HG03039 (cell line): ENCODE measurements at regions not wholly inside any gene's neighbourhood (a gene's known extent, or its start where the extent isn't known, plus 50 kb on each side); places are given as distances from the start of the nearest gene placed in this dataset.

Source experiments
- ATAC-seq: cut with Tn5 transposase; IDR thresholded peaks from one replicate; pipeline ENCODE4 v1.9.1; 2021; ENCODE audit warnings: mild to moderate bottlenecking, moderate library complexity; ENCODE audit not compliant: unreplicated experiment

DNA sequence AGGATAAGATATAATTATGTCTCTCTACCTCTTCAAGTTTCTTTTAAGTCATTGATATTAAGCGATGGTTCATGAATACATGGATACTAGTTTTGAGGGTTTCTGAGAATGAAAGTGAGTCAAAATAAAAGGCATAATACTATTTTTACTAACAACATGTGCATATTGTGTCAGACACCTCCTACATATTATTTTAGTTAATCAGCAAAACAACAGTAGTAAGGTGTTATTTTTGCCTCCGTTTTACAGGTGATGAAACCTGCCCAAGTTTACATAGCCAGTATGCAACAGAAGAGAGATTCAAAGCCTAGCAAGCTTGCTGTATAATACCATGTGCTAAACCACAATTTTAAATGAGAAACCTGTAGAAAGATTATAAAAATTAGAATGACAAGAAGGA is 544.1 kb downstream of the EPHA5 start:
- ATAC-seq, result no peak

DNA sequence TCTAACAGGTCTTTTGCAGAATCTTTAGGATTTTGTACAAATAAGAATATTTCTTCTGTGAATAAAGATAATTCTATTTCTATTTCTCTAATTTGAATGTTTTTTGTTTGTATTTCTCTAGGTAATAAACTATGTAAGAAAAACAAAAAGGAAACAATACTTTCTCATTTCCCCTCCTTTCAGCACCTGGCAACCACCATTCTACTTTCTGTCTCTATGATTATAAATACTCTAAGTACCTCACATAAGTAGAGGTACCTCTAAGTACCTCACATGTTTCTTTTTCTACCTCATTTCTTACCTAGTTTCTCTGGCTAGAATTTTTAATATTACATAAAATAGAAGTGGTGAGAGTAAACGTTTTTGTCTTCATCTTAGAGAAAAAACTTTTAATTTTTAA is 550.0 kb downstream of the EPHA5 start:
- no peak for ATAC-seq

DNA sequence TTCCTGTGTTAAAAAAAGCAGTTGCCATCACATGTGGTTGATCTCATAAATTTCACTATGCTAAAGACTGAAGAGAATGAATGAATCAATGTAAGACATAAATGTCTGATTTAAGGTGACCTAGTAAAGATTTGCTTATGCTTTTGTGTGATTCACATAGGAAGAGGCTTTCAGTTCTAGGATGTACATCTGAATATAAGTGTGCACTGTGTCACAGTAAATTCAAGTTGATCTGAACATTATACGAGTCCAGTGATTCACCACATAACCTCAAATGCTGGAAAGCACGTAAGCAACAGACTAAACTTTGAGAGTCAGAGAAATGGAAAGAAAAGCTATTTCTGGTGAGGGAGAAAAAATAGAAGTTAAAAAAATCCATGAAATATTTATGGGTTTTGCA is 567.9 kb downstream of the EPHA5 start:
- ATAC-seq, result no peak

DNA sequence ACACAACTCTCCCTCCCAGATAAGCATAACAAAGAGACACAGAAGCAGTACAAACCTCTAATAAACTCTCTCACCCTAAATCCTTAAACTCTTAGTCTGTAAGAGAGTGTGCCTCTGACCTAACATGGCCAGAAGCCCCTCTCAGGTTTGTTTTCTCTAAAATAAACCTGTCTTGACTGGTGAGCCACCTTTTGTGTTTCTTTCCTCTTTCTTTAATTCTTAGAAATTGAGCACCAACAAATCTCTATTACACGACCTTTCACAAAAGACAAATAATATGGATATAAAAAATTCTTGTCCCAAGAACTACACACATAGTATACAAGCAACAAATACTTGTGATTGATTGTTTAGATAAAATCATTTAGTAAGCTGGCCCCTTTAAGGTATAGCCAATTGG is 573.7 kb downstream of the EPHA5 start:
- ATAC-seq, result no peak

DNA sequence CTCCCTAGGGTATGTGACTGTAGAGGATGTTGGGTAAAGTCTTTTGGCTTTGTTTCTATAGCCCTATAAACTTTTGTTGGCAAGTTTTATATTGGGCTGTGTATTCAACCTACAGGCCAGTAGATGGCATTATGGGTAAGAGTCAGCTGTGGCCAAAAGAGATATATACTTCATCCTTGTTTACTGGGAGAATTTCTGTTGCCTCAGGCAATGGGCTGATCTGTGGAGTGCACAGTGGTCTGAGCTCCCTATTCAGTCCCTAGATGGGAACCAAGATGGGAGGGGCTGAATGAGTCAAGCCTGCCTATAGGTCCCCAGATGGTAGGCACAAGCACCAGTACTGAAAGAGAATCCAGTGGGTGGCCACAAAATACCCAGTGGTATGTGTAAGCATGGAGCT is 580.6 kb downstream of the EPHA5 start:
- no peak for ATAC-seq

DNA sequence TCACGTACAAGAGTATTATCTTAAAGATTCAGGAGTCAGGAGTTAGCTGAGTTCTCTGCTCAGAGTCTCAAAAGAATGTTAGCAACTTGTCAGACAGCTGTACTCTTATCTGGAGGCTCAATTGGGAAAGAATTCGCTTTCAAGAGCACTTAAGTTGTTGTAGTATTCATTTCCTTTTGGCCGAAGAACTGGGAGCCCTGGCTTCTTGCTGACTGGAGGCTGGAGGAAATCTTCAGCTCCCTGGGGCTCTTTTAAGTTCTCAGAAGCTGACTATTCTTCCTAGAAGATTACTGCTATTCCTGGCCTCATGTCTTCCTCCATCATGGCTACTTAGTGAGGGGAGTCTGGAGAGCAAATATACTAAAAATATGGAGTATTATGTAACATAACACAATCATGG is 587.2 kb downstream of the EPHA5 start:
- ATAC-seq, result no peak

DNA sequence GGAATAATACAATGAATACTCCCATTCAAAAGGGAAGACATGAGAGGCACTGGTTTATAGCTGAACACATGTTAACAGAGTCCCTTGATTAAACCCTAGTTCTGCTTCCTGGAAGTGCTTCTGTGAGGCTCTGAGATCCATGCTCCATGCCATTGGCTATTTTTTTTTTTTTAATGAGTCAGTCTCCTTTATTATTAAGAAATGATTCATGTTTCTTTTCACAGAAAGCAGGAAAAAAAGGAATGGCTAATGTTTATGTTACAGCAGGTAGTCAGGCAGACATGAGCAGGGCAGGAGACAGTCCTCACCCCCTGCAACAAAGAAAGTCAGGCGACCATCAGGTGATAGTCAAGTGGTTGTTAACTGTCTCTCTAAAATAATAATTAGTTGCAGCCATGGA is 598.7 kb downstream of the EPHA5 start:
- ATAC-seq, result no peak

DNA sequence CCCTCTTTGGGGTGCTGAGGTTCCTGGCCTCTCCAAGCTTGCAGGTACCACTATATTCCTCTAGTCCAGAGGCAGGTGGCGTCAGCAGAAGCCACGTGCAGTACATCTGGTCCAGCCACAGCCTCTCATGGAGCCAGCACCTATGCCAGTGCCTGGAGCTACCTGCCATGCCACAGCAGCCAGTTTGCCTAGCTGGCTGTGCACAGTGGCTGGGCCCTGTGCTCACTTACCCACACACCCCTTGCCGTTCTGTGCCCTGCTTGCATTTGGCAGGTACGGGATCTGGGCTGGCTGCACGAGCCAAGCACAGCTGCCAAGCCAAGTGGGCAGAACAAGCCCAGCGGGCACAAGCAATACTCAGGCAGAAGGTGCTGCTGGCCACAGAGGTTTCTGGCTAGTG is 601.1 kb downstream of the EPHA5 start:
- ATAC-seq, result no peak

DNA sequence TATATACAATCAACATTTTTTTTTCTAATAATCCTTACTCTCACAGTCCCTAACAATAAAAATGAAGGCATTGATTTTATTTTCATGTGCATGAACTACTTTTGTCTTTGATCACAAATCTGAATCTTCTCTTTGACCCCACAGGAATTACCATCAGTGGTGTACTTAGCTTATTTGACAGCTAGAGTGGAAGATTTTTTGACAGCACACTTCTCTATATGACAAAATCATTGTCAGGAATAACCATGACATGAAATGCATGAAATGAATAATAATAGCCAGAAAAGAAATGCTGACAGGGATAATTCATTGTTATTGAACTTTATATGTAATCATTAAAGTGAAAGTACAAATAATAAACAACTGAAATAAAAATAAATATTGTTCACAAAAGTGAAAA is 604.2 kb downstream of the EPHA5 start:
- no peak for ATAC-seq

DNA sequence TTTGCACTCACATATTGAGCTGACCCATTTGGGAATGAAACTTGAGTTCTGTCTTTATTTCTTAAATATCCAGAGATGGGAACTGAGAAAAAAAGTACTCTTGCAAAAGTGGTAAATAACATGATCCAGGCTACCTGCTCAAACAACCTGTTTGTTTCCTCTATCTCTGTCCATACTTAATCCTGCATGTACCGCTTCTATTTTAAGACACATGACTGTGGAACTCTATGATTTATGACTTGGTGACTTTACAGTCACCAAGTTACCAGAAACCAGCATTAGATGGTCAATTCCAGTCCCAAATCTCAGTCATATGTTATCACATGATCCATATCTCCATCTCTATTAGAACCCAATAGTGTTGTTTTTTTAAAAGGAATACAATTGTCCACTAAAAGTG is 606.7 kb downstream of the EPHA5 start:
- no peak for ATAC-seq

DNA sequence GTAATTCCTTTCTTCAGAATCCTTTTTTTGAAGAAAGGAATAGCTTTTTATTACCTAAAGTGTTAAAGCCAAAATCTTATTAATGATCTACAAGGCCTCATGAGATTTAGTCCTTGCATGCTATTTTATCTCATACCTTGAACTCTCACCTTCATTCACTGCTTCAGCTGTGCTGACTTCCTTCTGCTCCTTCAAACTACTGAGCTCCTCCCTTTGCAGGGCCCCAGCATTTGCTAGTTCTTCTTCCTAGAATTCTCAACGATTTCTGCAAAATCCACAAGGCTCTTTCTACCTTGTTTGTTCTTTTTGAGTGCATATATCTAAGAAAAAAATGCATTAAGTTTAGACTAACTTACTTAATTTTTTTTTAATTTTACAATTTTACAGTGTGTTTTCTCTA is 619.5 kb downstream of the EPHA5 start:
- no peak for ATAC-seq

DNA sequence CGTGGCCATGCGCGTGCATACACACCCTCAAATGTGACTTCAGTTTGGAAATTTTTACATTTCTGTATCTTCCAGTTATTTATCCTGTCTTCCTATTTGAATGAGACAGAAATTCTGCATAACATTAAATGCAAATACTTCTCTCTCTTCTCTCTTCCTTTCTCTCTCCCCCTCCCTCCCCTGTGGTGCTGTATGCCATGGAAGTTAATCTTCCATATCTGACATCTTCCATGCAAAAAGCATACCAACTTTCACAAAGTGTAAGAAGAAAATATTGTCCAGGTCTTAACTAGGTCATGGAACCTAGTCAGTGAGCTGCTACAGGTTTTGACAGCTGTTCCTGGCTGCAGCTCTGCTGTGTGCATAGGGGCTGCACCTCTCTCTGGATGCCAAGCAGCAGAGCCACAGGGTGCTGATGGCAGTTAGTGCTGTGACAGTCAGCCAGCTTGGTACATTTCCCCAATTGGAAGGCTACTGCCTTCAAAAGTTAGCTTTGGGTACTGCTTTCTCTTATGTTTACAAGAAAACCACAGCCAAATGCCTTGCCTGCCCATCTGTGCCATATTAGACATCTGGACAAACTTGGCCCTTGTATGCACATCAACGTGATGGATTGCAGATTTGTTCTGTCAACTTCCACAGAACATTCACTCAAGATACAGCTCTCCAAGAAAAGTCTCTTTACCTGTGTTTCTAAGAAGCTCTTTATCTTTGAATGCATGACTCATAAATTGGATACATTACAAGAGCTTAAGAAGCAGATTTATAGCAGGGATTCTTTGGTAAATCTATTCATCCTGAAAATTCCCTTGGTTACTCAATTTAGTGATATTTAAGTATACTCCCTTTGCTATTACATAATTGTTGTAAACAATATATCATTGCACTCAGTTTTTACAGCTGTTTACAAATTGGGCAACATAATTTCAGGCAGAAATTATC is 623.8 kb downstream of the EPHA5 start:
- no peak for ATAC-seq

DNA sequence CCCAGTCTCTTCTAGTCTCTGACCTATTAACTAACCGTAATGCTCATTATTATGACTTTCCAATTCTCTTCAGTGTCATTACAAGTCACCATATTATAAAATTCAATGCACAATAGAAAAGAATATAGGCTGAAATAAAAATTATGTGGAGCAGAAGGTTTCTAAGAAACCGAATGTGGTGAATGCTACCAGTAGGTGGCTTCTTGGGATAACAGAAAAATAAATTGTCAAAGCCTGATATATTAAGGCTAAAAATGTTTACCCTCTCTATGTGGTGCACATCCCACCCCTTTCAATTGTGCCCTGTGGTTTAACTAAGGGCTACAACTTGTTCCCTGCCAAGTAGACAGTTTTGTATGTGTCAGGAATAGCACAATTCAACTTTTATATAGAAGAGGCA is 624.6 kb upstream of the TECRL start:
- no peak for ATAC-seq

DNA sequence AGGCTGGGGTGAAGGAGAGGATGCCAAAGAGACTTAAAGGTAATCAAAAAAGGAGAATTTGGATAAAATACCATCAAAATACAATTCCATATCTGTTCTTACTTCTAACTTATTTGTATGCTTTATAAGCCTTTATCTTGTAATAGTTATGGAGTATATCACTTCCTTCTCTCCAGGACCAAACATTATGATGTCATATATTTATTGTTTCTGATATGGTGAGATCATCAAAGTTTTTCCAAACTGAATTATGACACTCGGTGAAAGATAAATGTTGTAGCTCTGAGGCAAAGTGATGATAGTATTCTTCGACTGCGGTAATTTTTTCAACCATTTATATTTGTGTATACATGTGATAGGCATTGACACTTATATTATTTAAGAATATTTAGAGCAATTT is 619.3 kb upstream of the TECRL start:
- ATAC-seq, result no peak

DNA sequence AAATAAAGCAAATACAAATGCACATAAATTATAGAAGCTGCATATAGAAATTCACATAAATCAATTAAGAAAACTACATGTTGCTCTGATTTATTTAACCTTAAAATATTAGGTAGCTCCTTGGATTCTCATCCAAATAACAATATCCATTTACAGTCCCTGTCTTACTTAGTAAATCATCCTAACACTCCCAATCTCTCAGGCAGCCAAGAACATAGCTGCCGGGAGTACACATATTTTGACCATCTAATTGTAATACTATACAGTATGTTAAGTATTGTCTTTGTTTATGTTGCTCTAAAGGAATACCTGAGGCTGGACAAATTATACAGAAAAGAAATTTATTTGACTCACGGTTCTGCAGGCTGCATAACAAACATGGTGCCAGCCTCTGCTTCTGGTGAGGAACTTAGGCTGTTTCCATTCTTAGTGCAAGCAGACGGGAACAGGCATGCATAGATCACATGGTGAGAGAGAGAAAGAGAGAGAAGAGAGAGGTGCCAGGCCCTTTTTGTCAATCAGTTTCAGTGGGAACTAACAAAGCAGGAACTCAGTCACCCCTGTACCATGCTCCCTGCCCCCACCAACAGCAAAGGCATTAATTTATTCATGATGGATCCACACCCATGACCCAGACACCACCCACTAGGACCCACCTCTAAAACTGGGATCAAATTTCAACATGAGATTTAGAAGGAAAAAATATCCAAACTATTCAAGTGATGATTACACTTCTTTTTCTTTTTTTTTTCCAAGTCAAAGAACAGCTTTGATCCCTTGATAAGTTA is 614.8 kb upstream of the TECRL start:
- ATAC-seq, result no peak

DNA sequence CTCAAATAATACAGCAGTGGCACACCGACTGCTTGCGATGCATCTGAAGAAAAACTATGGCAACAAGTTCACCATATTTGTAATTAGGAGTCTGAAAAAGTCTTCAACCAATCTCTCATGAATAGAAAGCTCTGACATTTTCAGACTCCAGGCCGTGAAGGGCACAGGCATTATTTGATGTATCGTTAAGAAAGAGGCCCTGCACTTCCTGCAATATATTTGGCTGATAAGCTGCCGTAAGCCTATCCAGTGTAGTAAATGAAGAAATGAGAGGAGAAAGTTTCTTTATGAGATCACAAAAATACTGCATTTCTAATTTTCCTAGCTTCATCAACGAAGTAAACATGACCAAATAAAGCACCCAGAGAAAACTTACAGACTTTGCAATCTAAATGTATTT is 613.8 kb upstream of the TECRL start:
- no peak for ATAC-seq

DNA sequence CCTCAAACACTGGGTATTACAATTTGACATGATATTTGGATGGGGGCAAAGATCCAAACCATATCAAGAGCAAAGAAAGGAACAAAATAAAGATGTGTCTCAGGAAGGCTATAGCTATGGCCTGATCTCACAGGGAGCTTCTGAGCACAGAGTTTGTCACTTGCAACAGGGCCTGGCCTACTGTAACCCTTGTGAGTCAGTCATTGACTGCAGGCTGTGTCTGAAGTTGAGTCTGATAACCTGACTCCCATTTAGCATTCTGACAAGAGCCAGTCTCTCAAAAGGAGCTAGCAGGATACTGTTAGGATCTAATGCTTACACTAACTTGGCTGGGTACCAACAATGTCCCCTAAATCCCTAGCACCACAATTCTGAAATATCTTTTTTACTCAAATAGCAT is 612.5 kb upstream of the TECRL start:
- no peak for ATAC-seq

DNA sequence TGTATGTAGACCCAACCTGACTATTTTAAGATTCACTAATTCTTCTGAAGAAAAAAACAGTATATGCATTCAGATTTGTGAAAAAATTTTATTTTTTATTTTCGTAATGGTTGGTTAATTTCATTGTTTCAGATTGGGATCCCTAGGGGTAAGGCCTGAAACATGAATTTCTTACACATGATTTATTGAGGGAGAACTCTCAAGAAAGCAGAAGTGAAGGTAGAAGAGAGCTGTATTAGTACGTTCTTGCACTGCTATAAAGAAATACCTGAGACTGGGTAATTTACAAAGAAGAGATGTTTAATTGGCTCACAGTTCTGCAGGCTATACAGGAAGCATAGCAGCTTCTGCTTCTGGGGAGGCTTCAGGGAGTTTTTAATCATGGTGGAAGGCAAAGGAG is 611.9 kb upstream of the TECRL start:
- no peak for ATAC-seq

DNA sequence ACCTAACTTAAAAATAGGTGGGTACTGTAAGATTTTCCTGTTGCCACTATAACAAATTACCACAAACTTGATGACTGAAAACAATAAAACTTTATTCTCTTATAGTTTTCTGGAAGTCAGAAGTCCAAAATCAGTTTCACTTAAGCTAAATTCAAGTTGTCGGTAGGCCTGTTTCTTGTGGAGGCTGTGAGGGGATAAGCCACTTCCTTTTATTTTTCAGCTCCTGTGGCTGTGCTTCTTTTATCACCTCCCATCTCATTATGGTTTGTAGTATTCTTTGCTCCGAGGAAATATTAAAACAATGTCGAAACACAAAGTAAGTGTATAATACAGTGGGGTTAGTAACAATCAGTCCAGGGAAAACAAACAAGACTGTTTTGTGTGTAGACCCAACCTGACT is 610.5 kb upstream of the TECRL start:
- no peak for ATAC-seq

DNA sequence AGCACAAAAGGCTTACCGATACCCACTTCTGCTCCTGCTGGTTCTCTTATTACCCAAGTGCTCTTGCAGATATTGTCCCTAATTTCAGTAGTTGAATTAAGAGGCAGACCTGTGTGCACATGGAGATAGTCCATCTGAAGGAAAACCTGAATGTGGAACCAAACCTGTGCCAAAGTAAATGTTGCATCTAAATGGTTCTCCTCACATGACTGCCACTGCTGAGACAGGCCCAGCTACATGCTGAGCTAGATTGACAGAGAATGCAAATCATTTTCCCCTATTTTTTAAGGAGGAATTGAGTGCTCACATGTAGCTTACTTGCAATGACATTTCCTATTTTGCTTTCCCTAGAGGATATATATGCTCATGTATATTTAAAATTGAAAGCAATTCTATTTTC is 609.1 kb upstream of the TECRL start:
- ATAC-seq, result no peak

DNA sequence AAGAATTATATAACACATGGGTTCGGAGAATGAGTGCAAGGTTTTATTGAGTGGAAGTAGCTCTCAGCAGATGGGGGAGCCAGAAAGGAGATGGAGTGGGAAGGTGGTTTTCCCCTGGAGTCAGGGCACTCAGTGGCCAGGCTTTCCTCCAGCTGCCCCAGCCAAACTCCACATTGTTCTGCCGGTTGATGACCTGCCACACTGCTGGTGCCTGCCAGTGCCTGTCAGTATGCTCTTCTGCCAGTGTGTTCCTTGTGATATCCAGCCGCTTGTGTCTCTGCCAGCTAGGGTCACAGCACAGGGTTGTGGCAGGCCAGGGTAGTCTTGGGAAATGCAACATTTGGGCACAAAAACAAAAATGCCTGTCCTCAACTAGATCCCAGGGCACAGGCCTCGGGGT is 604.8 kb upstream of the TECRL start:
- no peak for ATAC-seq

DNA sequence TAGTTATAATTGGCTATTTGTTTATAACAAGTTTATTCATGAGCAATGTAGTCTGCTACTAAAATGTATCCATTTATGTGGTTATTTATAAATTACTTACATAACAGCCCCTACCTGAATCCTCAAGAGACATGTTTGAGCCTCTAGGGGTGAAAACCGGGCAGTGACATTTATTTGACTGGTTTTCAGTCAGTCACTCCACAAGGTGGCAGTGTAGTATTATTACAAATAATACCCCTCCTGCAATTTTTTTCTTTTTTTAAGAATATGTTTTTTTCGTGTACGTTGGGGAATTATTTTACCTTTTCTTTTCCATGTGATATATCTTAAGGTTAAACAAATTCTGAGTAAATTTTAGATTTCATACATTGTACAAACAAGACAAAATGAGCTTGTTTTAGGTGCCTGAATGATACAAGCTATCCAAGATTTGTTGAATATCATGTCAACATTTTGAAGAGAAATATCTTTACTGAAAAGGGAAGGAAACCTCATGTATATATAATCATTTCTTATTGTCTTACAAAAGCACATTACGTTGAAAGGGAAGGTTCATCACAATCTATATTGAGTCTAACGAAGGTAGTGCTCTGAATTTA is 598.7 kb upstream of the TECRL start:
- no peak for ATAC-seq
